ENCODE measurements at regions not wholly inside any gene's neighbourhood (a gene's known extent, or its start where the extent isn't known, plus 50 kb on each side); places are given as distances from the start of the nearest gene placed in this dataset.

GRCh38 chr14:94906577-94906976, 136.7 kb upstream of the GSC start:
- H3K4me1 ChIP-seq, result no peaks in the 10 kb centered on the region
- H3K27ac ChIP-seq, result no peak overlapping the region
- no peaks in the 10 kb centered on the region for H3K9me3 ChIP-seq
- intact Hi-C loops (cut with DNase I), result no loop called here
- ATAC-seq (no peak), DNase-seq (no peak)
- no peak for TF ChIP-seq CTCF (IDR thresholded peaks at IDR 0.05)
- H3K4me3 ChIP-seq, result no peak overlapping the region
- H3K36me3 ChIP-seq, result no peaks in the 10 kb centered on the region
- no peaks in the 10 kb centered on the region for H3K27me3 ChIP-seq

- H3K36me3 ChIP-seq, result no peaks in the 10 kb centered on the region
- no peaks in the 10 kb centered on the region for H3K27me3 ChIP-seq
- intact Hi-C loops (cut with DNase I), result no loop called here
- no peaks in the 10 kb centered on the region for H3K4me1 ChIP-seq
- ATAC-seq, result no peak
- no peak overlapping the region for H3K4me3 ChIP-seq
- TF ChIP-seq CTCF (IDR thresholded peaks at IDR 0.05), result no peak
- no peak for DNase-seq
- H3K9me3 ChIP-seq, result no peaks in the 10 kb centered on the region
- no peak overlapping the region for H3K27ac ChIP-seq
Observed at GRCh38 chr14:94904636-94905035, 134.7 kb upstream of the GSC start.

- Histone ChIP-seq H3K36me3 (no peaks in the 10 kb centered on the region), H3K4me3 (no peak overlapping the region), H3K9me3 (no peaks in the 10 kb centered on the region), H3K4me1 (no peaks in the 10 kb centered on the region), H3K27me3 (no peaks in the 10 kb centered on the region), H3K27ac (no peak overlapping the region)
- intact Hi-C loops (cut with DNase I), result no loop called here
- TF ChIP-seq CTCF (IDR thresholded peaks at IDR 0.05), result no peak
- no peak for DNase-seq
- ATAC-seq, result no peak
Observed at GRCh38 chr14:94903883-94904282, 134.0 kb upstream of the GSC start.

GRCh38 chr14:94903338-94903737, 133.4 kb upstream of the GSC start:
- H3K4me3 ChIP-seq, result no peak overlapping the region
- H3K27ac ChIP-seq, result no peak overlapping the region
- no peaks in the 10 kb centered on the region for H3K36me3 ChIP-seq
- intact Hi-C loops (cut with DNase I), result no loop called here
- DNase-seq (no peak), ATAC-seq (no peak)
- no peaks in the 10 kb centered on the region for H3K4me1 ChIP-seq
- no peak for TF ChIP-seq CTCF (IDR thresholded peaks at IDR 0.05)
- H3K9me3 ChIP-seq, result no peaks in the 10 kb centered on the region
- no peaks in the 10 kb centered on the region for H3K27me3 ChIP-seq

- no peak overlapping the region for H3K4me3 ChIP-seq
- intact Hi-C loops (cut with DNase I), result no loop called here
- H3K9me3 ChIP-seq, result no peaks in the 10 kb centered on the region
- H3K27me3 ChIP-seq, result no peaks in the 10 kb centered on the region
- no peak overlapping the region for H3K27ac ChIP-seq
- TF ChIP-seq CTCF (IDR thresholded peaks at IDR 0.05), result no peak
- no peaks in the 10 kb centered on the region for H3K4me1 ChIP-seq
- ATAC-seq, result no peak
- DNase-seq, result no peak
- no peaks in the 10 kb centered on the region for H3K36me3 ChIP-seq
Observed at GRCh38 chr14:94897561-94897960, 127.6 kb upstream of the GSC start.

GRCh38 chr14:94897082-94897481, 127.2 kb upstream of the GSC start:
- Histone ChIP-seq H3K4me3 (no peak overlapping the region), H3K4me1 (no peaks in the 10 kb centered on the region), H3K27ac (no peak overlapping the region), H3K9me3 (no peaks in the 10 kb centered on the region), H3K27me3 (no peaks in the 10 kb centered on the region), H3K36me3 (no peaks in the 10 kb centered on the region)
- ATAC-seq, result no peak
- no peak for DNase-seq
- TF ChIP-seq CTCF (IDR thresholded peaks at IDR 0.05), result no peak
- intact Hi-C loops (cut with DNase I), result no loop called here
